ENCODE measurements at regions not wholly inside any gene's neighbourhood (a gene's known extent, or its start where the extent isn't known, plus 50 kb on each side); places are given as distances from the start of the nearest gene placed in this dataset.

DNA sequence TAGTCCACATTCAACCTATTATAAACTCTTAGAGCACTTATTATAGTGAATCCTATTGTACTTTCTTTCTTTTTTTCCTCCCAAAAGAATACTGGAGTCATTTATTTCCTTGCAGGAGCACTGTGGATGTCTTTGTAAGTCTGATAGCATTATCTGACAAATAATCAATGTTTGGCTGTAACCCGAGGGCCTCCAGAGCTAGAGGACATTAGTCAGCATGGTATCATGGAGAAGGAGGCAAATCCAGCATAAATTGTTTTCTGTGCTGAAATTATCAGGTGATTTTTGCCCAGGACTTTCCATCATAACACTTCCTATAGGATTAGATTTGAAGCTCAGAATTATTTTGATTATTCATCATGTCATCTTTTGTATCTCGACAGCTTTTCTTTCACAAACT, 551.0 kb downstream of the ZNF608 start (continued):
- TF ChIP-seq, protein P1, sequence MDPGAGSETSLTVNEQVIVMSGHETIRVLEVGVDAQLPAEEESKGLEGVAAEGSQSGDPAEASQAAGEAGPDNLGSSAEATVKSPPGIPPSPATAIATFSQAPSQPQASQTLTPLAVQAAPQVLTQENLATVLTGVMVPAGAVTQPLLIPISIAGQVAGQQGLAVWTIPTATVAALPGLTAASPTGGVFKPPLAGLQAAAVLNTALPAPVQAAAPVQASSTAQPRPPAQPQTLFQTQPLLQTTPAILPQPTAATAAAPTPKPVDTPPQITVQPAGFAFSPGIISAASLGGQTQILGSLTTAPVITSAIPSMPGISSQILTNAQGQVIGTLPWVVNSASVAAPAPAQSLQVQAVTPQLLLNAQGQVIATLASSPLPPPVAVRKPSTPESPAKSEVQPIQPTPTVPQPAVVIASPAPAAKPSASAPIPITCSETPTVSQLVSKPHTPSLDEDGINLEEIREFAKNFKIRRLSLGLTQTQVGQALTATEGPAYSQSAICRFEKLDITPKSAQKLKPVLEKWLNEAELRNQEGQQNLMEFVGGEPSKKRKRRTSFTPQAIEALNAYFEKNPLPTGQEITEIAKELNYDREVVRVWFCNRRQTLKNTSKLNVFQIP (CRISPR knock-in tag; IDR thresholded peaks at IDR 0.05; ENCODE audit: borderline replicate concordance, low read depth), result no peak
- TF ChIP-seq ISL1 (CRISPR knock-in tag; IDR thresholded peaks at IDR 0.05) (no peak), OSR1 (CRISPR knock-in tag; IDR thresholded peaks at IDR 0.05) (no peak)

DNA sequence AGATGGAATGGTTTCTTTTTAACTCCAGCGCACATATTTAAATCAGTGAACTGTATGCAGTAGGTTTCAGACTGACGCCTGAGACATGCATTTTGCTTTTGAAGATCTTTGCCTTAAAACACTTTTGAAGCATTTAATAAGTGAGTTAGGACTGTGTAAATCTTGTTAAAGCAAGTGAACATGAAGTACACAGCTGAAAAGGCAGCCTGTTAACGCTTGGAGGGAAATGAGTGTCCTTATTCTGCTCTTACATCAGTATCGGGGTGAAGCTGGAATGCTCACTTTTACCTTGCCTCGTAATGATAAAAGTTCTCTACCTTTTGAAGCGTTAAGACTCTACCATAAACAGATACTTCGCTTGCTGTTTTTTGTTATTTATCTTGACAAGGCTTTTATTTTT, 552.2 kb downstream of the ZNF608 start:
- TF ChIP-seq SNAI2 (CRISPR knock-in tag; IDR thresholded peaks at IDR 0.05) (no peak), BACH2 (CRISPR knock-in tag; IDR thresholded peaks at IDR 0.05; ENCODE audit: borderline replicate concordance) (no peak), ZNF8 (CRISPR knock-in tag; IDR thresholded peaks at IDR 0.05) (no peak), ZNF70 (CRISPR knock-in tag; IDR thresholded peaks at IDR 0.05) (no peak), ZFP3 (CRISPR knock-in tag; IDR thresholded peaks at IDR 0.05) (no peak), ZNF565 (CRISPR knock-in tag; conservative IDR thresholded peaks at IDR 0.05; ENCODE audit: low read depth) (no peak), RARB (CRISPR knock-in tag; IDR thresholded peaks at IDR 0.05) (no peak), ARNTL (CRISPR knock-in tag; IDR thresholded peaks at IDR 0.05; ENCODE audit: borderline replicate concordance, low read depth) (no peak), ISL1 (CRISPR knock-in tag; IDR thresholded peaks at IDR 0.05) (no peak), GLIS3 (CRISPR knock-in tag; IDR thresholded peaks at IDR 0.05) (no peak)
- TF ChIP-seq, protein P2, sequence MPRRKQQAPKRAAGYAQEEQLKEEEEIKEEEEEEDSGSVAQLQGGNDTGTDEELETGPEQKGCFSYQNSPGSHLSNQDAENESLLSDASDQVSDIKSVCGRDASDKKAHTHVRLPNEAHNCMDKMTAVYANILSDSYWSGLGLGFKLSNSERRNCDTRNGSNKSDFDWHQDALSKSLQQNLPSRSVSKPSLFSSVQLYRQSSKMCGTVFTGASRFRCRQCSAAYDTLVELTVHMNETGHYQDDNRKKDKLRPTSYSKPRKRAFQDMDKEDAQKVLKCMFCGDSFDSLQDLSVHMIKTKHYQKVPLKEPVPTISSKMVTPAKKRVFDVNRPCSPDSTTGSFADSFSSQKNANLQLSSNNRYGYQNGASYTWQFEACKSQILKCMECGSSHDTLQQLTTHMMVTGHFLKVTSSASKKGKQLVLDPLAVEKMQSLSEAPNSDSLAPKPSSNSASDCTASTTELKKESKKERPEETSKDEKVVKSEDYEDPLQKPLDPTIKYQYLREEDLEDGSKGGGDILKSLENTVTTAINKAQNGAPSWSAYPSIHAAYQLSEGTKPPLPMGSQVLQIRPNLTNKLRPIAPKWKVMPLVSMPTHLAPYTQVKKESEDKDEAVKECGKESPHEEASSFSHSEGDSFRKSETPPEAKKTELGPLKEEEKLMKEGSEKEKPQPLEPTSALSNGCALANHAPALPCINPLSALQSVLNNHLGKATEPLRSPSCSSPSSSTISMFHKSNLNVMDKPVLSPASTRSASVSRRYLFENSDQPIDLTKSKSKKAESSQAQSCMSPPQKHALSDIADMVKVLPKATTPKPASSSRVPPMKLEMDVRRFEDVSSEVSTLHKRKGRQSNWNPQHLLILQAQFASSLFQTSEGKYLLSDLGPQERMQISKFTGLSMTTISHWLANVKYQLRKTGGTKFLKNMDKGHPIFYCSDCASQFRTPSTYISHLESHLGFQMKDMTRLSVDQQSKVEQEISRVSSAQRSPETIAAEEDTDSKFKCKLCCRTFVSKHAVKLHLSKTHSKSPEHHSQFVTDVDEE (CRISPR knock-in tag; IDR thresholded peaks at IDR 0.05), result no peak
- TF ChIP-seq, protein P3, sequence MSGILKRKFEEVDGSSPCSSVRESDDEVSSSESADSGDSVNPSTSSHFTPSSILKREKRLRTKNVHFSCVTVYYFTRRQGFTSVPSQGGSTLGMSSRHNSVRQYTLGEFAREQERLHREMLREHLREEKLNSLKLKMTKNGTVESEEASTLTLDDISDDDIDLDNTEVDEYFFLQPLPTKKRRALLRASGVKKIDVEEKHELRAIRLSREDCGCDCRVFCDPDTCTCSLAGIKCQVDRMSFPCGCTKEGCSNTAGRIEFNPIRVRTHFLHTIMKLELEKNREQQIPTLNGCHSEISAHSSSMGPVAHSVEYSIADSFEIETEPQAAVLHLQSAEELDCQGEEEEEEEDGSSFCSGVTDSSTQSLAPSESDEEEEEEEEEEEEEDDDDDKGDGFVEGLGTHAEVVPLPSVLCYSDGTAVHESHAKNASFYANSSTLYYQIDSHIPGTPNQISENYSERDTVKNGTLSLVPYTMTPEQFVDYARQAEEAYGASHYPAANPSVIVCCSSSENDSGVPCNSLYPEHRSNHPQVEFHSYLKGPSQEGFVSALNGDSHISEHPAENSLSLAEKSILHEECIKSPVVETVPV (CRISPR knock-in tag; IDR thresholded peaks at IDR 0.05), result no peak
- TF ChIP-seq, protein P4, sequence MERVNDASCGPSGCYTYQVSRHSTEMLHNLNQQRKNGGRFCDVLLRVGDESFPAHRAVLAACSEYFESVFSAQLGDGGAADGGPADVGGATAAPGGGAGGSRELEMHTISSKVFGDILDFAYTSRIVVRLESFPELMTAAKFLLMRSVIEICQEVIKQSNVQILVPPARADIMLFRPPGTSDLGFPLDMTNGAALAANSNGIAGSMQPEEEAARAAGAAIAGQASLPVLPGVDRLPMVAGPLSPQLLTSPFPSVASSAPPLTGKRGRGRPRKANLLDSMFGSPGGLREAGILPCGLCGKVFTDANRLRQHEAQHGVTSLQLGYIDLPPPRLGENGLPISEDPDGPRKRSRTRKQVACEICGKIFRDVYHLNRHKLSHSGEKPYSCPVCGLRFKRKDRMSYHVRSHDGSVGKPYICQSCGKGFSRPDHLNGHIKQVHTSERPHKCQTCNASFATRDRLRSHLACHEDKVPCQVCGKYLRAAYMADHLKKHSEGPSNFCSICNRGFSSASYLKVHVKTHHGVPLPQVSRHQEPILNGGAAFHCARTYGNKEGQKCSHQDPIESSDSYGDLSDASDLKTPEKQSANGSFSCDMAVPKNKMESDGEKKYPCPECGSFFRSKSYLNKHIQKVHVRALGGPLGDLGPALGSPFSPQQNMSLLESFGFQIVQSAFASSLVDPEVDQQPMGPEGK (CRISPR knock-in tag; IDR thresholded peaks at IDR 0.05; ENCODE audit: borderline replicate concordance), result no peak
- TF ChIP-seq, protein P5, sequence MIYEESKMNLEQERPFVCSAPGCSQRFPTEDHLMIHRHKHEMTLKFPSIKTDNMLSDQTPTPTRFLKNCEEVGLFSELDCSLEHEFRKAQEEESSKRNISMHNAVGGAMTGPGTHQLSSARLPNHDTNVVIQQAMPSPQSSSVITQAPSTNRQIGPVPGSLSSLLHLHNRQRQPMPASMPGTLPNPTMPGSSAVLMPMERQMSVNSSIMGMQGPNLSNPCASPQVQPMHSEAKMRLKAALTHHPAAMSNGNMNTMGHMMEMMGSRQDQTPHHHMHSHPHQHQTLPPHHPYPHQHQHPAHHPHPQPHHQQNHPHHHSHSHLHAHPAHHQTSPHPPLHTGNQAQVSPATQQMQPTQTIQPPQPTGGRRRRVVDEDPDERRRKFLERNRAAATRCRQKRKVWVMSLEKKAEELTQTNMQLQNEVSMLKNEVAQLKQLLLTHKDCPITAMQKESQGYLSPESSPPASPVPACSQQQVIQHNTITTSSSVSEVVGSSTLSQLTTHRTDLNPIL (CRISPR knock-in tag; IDR thresholded peaks at IDR 0.05; ENCODE audit: low read depth), result no peak
- TF ChIP-seq, protein P1 (CRISPR knock-in tag; IDR thresholded peaks at IDR 0.05; ENCODE audit: borderline replicate concordance, low read depth), result no peak
- ATAC-seq, result no peak

DNA sequence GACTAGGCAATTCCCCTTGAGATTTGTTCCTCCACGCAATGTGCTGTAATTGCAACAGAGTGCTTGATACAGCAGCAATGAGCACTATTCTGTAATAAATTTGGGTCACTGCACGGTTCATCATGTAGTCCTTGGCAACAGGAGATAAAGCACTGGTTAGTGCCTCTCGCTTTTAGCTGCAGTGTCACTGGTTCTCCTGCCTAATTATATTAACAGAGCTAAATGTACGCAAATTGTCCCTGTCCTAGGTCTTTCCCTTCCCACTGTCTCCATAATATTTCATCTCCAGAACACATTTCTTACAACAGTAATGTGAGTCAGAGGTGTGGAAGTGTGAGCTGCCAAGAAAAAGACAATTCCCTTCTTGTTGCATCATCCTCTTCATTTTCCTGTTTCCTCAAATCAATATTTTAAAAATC, 553.1 kb downstream of the ZNF608 start:
- ATAC-seq, result peak; percentile 68
- TF ChIP-seq ISL1 (CRISPR knock-in tag; IDR thresholded peaks at IDR 0.05), result peak; percentile 76
- TF ChIP-seq TOX (CRISPR knock-in tag; IDR thresholded peaks at IDR 0.05; ENCODE audit: borderline replicate concordance), result peak; percentile 59; the same call in 1 of the 2 replicates
- TF ChIP-seq ESRRG (CRISPR knock-in tag; IDR thresholded peaks at IDR 0.05), result no peak
- peak; percentile 67; the same call in 1 of the 2 replicates for TF ChIP-seq ZC3H10 (CRISPR knock-in tag; IDR thresholded peaks at IDR 0.05)
- no peak for TF ChIP-seq GLIS3 (CRISPR knock-in tag; IDR thresholded peaks at IDR 0.05)
